Vagina (tissue), 2 donors: ENCODE measurements at regions not wholly inside any gene's neighbourhood (a gene's known extent, or its start where the extent isn't known, plus 50 kb on each side); places are given as distances from the start of the nearest gene placed in this dataset.

ENCODE experiments used
- DNase-seq, 2 donors: peaks; one replicate each; pipeline ENCODE4 v3.0.0-alpha.2; 2017; ENCODE audit errors: extremely low spot score in 2 of 2
- H3K27ac ChIP-seq: fragments of 200-600 bp; sonication (generic); one replicate; pipeline ENCODE4 v1.5.1; 2019
- H3K27me3 ChIP-seq: fragments of 200-600 bp; sonication (generic); one replicate; pipeline ENCODE4 v1.5.1; 2019
- H3K36me3 ChIP-seq, 2 donors: fragments of 200-600 bp; sonication (generic); one replicate each; pipeline ENCODE4 v1.5.1; 2017 to 2019
- H3K4me1 ChIP-seq: fragments of 200-600 bp; sonication (generic); one replicate; pipeline ENCODE4 v1.5.1; 2019
- H3K4me3 ChIP-seq, 2 donors: fragments of 200-600 bp; sonication (generic); 1 replicate in 1 of 2; 2 replicates in 1 of 2; pipeline ENCODE4 v1.5.1; 2016 to 2019
- H3K9me3 ChIP-seq: fragments of 200-600 bp; sonication (generic); one replicate; pipeline ENCODE4 v1.5.1; 2019
- CTCF ChIP-seq, 3 experiments: fragments of 450-650 bp in 2 of 3; fragments of 200-600 bp in 1 of 3; sonication (generic) in 1 of 3; IDR thresholded peaks; one replicate each; pipeline ENCODE4 v1.5.1; 2017 to 2019; ENCODE audit warnings: antibody characterized with exemption in 3 of 3, mild to moderate bottlenecking in 2 of 3, moderate library complexity in 2 of 3
- POLR2A ChIP-seq, 2 donors: fragments of 450-650 bp; IDR thresholded peaks; one replicate each; pipeline ENCODE4 v1.6.1; 2017; ENCODE audit warnings: antibody characterized with exemption in 2 of 2, mild to moderate bottlenecking in 2 of 2, moderate library complexity in 2 of 2
- POLR2AphosphoS5 ChIP-seq, 2 donors: sonication (generic); formaldehyde crosslinking; IDR thresholded peaks; one replicate each; pipeline ENCODE4 v1.9.0; 2017; ENCODE audit warnings: antibody characterized with exemption in 2 of 2, mild to moderate bottlenecking in 2 of 2, low read depth in 1 of 2; ENCODE audit not compliant: insufficient read depth in 1 of 2
- intact Hi-C: fragments of 100-400 bp; cut with DNase I; formaldehyde crosslinking; loops from one replicate; pipeline ENCODE4 v1.15.1; 2023

DNA sequence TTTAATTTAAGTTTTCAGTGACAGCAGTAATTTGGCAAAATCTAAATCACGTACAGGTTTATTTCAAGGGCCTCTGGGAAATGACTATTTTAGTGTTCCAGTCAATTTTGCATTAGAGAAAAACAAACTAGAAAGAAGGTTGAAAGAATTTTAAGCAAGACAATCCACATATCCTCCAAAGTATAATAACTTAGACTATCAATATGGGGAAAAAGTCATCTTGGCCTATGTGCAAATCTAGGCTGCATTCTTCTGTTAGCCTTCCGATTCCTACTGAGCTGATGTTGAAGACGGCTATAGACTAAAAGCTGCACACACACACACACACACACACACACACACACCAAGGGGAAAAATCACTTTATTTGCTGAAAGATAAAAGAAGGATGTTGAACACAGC, 81.3 kb downstream of the SLITRK6 start:
- Histone ChIP-seq H3K4me1 (no peaks in the 10 kb centered on the region), H3K9me3 (no peaks in the 10 kb centered on the region), H3K4me3 (no peak overlapping the region), H3K27me3 (no peaks in the 10 kb centered on the region), H3K36me3 (no peaks in the 10 kb centered on the region), H3K27ac (no peak overlapping the region)
- no peak for TF ChIP-seq POLR2A (IDR thresholded peaks at IDR 0.05)
- TF ChIP-seq POLR2AphosphoS5 (IDR thresholded peaks at IDR 0.05; ENCODE audit: insufficient read depth in 1 of 2, low read depth in 1 of 2) = no peak
- no peak for TF ChIP-seq CTCF (IDR thresholded peaks at IDR 0.05)
- intact Hi-C loops = no loop called here
- DNase-seq = no peak

GRCh38 chr13:85710545-85710944, 88.7 kb downstream of the SLITRK6 start:
- TF ChIP-seq CTCF (IDR thresholded peaks at IDR 0.05) (no peak), POLR2AphosphoS5 (IDR thresholded peaks at IDR 0.05; ENCODE audit: insufficient read depth in 1 of 2, low read depth in 1 of 2) (no peak), POLR2A (IDR thresholded peaks at IDR 0.05) (no peak)
- no peaks in the 10 kb centered on the region for H3K36me3 ChIP-seq
- no peak overlapping the region for H3K27ac ChIP-seq
- DNase-seq = no peak
- no peaks in the 10 kb centered on the region for H3K27me3 ChIP-seq
- no peak overlapping the region for H3K4me3 ChIP-seq
- no peaks in the 10 kb centered on the region for H3K4me1 ChIP-seq
- intact Hi-C loops = no loop called here
- H3K9me3 ChIP-seq = no peaks in the 10 kb centered on the region

GRCh38 chr13:85709721-85710120, 89.5 kb downstream of the SLITRK6 start:
- Histone ChIP-seq H3K9me3 (no peaks in the 10 kb centered on the region), H3K27ac (no peak overlapping the region), H3K36me3 (no peaks in the 10 kb centered on the region), H3K4me1 (no peaks in the 10 kb centered on the region), H3K27me3 (no peaks in the 10 kb centered on the region), H3K4me3 (no peak overlapping the region)
- TF ChIP-seq POLR2A (IDR thresholded peaks at IDR 0.05) (no peak), POLR2AphosphoS5 (IDR thresholded peaks at IDR 0.05; ENCODE audit: insufficient read depth in 1 of 2, low read depth in 1 of 2) (no peak), CTCF (IDR thresholded peaks at IDR 0.05) (no peak)
- DNase-seq = no peak
- intact Hi-C loops = no loop called here

DNA sequence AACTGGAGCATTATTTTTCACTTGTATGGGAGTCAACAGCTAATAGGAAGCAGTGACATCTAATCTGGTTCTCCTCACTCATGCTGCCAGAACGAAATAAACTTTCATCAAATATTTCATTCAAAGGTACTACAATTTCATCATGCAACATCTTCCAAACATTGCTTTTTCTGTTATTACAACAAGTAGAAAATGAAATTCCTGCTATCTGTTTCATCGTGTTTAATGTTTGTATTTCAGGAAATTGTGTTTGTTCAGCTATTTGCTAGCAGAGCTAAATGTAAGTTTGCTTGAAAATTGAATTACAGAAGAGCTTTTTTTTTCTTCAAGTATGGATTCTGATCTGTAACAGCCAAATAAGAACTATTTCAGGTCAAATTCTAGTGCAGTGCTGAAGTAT, 90.1 kb downstream of the SLITRK6 start:
- TF ChIP-seq POLR2A (IDR thresholded peaks at IDR 0.05) = no peak
- TF ChIP-seq CTCF (IDR thresholded peaks at IDR 0.05) = no peak
- TF ChIP-seq POLR2AphosphoS5 (IDR thresholded peaks at IDR 0.05; ENCODE audit: insufficient read depth in 1 of 2, low read depth in 1 of 2) = no peak
- no peaks in the 10 kb centered on the region for H3K27me3 ChIP-seq
- no peaks in the 10 kb centered on the region for H3K9me3 ChIP-seq
- H3K36me3 ChIP-seq = no peaks in the 10 kb centered on the region
- H3K4me1 ChIP-seq = no peaks in the 10 kb centered on the region
- H3K27ac ChIP-seq = no peak overlapping the region
- no peak overlapping the region for H3K4me3 ChIP-seq
- DNase-seq = no peak
- intact Hi-C loops = no loop called here

GRCh38 chr13:85700906-85701305, 98.3 kb downstream of the SLITRK6 start:
- DNase-seq = no peak
- Histone ChIP-seq H3K9me3 (no peaks in the 10 kb centered on the region), H3K4me3 (no peak overlapping the region), H3K27ac (no peak overlapping the region), H3K4me1 (no peaks in the 10 kb centered on the region), H3K27me3 (no peaks in the 10 kb centered on the region), H3K36me3 (no peaks in the 10 kb centered on the region)
- TF ChIP-seq POLR2AphosphoS5 (IDR thresholded peaks at IDR 0.05; ENCODE audit: insufficient read depth in 1 of 2, low read depth in 1 of 2) (no peak), CTCF (IDR thresholded peaks at IDR 0.05) (no peak), POLR2A (IDR thresholded peaks at IDR 0.05) (no peak)
- intact Hi-C loops = no loop called here
